Skin epidermis (tissue), 12 donors: ENCODE measurements at regions not wholly inside any gene's neighbourhood (a gene's known extent, or its start where the extent isn't known, plus 50 kb on each side); places are given as distances from the start of the nearest gene placed in this dataset.
"Not testable (repeated sequence)": the region's sequence is repeated elsewhere in the genome, so short reads cannot be mapped to it uniquely, and the experiment has no call there.

Experiments
- H3K27ac ChIP-seq, 21 experiments: fragments of 200-600 bp; sonication (generic) in 11 of 21; one replicate each; pipeline ENCODE4 v1.5.0; 2020; ENCODE audit warnings: mild to moderate bottlenecking in 3 of 21, inconsistent platforms in 2 of 21, moderate library complexity in 2 of 21
- H3K4me3 ChIP-seq, 7 experiments: fragments of 200-600 bp; sonication (generic) in 2 of 7; one replicate each; pipeline ENCODE4 v1.5.0; 2020; ENCODE audit warnings: inconsistent platforms in 2 of 7, mild to moderate bottlenecking in 2 of 7, moderate library complexity in 1 of 7

DNA sequence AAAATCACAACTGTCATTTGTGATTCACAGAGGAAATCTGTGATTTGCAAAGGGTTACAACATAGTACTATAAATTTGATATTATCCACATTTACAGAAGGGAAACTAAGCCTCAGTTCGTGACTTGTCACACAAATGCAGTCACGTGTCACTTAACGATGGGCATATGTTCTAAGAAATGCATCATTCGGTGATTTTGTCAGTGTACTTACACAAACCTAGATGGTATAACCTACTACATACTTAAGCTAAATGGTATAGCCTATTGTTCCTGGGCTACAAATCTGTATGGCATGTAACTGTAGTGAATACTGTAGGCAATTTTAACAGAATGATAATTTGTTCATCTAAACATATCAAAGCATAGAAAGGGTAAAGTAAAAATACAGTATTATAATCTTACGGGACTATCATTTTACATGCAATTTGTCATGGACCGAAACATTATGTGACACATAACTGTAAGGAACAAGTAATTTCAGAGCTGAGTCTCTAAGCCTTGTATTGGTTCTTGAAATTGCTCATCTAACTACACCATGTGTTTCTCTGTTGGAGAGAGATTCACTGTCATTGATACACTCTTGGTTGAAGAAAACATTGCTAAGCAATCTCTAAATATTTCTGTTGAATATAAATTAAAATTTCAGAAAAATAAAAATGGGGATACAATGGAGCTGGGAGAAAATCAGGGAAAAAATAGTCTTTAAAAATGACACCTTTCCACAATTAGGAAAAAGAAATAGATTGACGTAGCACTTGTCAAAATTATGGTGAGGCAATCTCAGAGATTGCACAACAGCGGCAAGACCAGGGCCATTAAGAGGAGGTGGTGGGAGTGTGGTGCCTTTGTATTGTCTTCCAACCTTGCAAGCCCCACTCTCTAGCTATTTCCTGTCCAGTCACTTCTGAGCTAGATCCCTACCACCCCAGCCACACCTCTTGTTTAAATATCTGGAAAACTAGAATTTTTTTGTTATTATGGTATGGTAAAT is 645.8 kb upstream of the TBL1XR1 start:
- H3K27ac ChIP-seq: no peak overlapping the region
- no peak overlapping the region for H3K4me3 ChIP-seq

GRCh38 chr3:177852001-177852807 is 654.9 kb upstream of the TBL1XR1 start:
- no peak overlapping the region for H3K27ac ChIP-seq
- H3K4me3 ChIP-seq: no peak overlapping the region

DNA sequence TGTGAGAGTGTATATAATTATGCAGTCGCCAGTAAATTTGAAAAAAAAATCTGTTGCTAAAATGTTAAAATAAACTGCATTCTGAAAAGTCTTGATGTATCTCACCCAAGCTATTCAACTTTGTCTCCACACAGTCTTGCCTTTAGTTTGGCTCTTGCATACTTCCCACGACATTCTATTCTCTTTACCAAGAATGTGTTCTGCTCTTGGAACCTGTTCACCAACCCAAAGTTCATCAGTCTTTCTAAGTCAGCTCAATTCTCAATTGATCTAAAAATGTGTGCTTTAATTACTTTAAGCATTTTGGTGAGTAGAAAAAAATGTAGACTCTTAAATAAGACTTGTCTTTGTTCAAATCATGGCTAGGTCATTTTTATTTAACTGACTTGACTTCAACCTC is 657.7 kb upstream of the TBL1XR1 start:
- no peak overlapping the region for H3K4me3 ChIP-seq

DNA sequence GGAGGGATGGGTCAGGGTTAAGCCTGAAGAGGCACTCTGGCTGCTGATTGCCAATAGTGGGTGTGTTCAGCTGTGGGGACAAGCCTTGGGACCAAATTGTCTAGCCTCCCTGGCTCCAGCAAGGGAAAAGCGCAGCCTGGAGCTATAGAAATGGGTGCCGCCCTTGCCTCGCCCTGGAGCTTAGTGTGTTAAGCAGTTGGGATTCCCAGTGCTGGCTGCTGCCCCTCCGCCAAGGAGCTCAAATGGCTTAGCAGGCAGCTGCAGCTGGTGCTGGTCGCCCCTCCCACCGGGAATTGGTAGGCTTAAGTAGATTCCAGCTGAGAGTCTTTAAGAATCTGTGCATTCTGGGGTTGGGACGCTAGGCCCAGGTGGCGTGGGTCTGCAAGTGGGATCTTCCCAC is 662.9 kb upstream of the TBL1XR1 start:
- no peak overlapping the region for H3K4me3 ChIP-seq
- H3K27ac ChIP-seq: no peak overlapping the region

More for the DNA sequence above, 657.7 kb upstream of the TBL1XR1 start:
- no peak overlapping the region for H3K27ac ChIP-seq

GRCh38 chr3:177862962-177863491 is 665.7 kb upstream of the TBL1XR1 start:
- Histone ChIP-seq H3K4me3 (no peak overlapping the region), H3K27ac (no peak overlapping the region)

DNA sequence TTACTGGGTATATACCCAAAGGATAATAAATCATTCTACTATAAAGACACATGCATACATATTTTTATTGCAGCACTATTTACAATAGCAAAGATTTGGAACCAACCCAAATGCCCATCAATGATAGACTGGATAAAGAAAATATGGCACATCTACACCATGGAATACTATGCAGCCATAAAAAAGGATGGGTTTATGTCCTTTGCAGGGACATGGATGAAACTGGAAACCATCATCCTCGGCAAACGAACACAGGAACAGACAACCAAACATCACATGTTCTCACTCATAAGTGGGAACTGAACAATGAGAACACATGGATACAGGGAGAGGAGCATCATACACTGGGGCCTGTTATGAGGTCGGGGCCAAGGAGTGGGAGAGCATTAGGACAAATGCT is 665.0 kb upstream of the KCNMB2 start:
- not testable (repeated sequence) for H3K27ac ChIP-seq, H3K4me3 ChIP-seq

DNA sequence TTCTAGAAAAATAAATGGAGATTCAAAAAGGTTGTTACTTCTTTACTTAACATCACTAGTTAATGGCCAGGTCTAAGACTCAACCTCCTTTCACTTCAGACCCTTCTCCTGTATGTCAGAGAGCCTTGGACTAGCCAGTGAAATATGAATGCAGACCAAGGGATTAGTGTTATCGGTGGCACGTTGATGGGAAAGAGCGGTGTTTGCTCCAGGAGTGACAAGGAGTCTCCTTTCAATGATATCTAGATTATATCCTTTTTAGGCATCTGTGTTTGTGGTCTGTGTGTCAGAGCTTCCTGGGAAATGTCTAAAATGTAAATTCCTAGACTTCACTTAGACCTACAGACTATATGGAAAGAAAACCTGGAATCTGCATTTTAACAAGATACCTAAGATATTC is 658.0 kb upstream of the KCNMB2 start:
- H3K4me3 ChIP-seq: no peak overlapping the region

DNA sequence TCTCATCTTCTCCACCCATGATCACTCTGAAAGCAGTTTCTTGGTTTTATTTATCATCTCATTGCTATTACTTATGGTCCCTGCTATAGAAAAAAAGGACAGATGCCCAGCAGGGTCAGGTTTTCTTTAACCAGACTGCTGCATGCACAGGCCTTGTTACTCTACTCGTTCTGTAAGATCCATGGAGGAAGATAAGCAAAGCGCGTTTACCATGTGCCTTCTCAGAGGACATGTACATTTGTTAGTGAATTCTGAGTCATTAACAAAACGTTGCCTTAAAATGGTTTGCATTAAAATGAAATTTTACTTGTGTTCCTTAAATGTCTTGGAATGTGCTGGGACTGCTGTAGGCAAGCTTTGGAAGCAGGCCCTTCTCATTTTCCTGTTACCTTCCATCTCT is 657.3 kb upstream of the KCNMB2 start:
- no peak overlapping the region for H3K27ac ChIP-seq
- H3K4me3 ChIP-seq: no peak overlapping the region

More for the DNA sequence above, 658.0 kb upstream of the KCNMB2 start:
- H3K27ac ChIP-seq: peak overlapping the region in 2 of 21 experiments; percentile 1 to 31

GRCh38 chr3:177881351-177881750 is 654.9 kb upstream of the KCNMB2 start:
- Histone ChIP-seq H3K4me3 (no peak overlapping the region), H3K27ac (no peak overlapping the region)

DNA sequence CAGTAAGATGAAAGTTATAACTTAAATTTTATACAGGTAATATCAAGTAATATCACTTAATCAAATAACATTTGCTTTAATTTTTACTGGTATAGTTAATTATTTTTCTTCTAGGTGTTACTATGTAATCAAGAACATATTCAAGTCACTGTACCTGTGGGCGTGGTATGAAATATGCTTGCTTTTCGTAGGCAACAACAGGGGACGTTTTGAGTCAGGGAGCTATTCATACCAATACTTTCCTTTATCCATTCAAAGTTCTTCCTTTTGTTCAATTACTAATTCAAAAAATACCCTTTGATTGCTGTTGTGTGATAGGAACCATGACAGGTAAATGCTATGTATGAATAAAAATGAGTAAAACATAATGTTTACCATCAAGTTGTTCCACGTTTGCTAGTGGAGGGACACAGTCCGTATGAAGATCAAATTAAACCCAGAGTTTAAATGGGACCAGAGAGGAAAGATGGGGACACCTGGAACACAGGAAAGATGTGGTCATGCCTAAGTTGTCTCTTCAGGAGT is 654.0 kb upstream of the KCNMB2 start:
- H3K27ac ChIP-seq: no peak overlapping the region

DNA sequence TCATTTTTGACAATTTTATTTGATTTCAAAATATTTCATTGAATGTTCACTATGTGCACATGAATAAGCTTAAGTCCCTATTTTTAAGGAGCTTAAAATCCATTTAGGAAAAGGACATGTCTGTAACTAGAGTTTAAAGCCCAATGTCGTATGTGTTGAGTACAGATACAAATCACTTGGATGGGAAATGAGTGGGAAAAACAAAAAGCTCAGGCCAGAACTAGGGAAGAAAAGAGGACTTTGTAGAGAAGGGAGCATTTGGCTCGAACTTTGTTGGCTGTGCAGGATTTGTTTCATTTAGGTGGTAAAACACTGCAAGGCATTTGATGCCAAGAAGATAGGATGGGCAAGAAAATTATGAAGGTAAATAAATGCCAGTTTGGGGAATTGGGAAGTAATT is 653.1 kb upstream of the KCNMB2 start:
- Histone ChIP-seq H3K27ac (no peak overlapping the region), H3K4me3 (no peak overlapping the region)

More for the DNA sequence above, 654.0 kb upstream of the KCNMB2 start:
- no peak overlapping the region for H3K4me3 ChIP-seq

DNA sequence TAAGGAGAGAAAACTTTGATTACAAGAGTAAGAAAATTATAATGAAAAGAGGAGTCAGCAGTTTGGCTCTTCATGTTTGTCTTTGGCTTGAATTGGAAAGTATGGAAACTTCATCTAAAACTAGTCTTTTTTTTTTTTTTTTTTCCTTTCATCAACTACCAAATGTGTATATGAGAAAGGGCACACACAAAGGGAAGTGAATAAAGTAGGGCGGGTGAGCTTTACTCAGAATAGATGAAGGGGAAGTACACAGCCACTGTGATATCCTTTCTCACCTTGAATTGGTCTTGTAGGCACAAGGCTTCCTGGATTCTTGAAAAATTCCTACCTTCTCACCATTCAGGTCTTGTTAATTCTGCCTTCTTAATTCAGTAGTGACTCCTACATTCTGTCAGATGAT is 652.3 kb upstream of the KCNMB2 start:
- no peak overlapping the region for H3K27ac ChIP-seq
- H3K4me3 ChIP-seq: no peak overlapping the region

DNA sequence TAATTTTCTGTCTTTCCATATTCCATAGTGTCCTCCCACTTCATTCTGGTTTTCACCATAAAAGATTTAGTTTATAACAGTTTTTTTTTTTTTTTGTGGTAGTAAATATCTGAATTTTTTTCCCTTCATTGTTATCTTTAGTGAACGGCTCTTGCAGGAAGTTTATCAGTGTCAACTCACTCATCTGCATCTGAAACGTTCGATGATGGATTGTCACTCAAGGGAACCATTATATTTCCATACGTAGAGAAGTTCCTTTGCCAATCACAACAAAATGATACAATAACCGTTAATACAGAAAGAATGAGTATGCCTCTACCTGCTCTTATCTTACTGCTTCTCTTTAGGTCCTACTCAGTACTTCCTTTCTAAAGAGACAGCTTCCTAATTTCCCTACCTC is 651.2 kb upstream of the KCNMB2 start:
- H3K27ac ChIP-seq: no peak overlapping the region
- H3K4me3 ChIP-seq: no peak overlapping the region

GRCh38 chr3:177886501-177886900 is 649.7 kb upstream of the KCNMB2 start:
- no peak overlapping the region for H3K4me3 ChIP-seq
- H3K27ac ChIP-seq: no peak overlapping the region

GRCh38 chr3:177887475-177887874 is 648.8 kb upstream of the KCNMB2 start:
- no peak overlapping the region for H3K27ac ChIP-seq
- H3K4me3 ChIP-seq: no peak overlapping the region

DNA sequence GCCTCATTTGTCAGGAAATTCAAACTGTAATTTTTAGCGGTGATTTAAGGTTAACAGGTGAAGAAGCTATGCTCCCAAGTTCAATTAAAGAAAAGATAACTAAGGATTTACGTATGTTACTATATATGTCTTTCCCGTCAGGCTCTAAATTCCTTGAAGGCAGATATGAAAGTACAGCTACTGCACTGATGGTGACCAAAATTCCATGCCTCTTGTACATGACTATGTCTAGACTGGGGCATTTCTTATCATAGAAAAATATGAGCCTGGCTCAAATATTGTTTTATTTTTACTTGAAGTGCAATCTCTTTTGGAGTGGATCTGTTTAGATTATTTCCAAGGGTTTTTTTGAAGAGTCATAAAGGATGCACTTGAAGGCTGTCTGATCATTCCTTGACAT is 647.1 kb upstream of the KCNMB2 start:
- Histone ChIP-seq H3K4me3 (no peak overlapping the region), H3K27ac (no peak overlapping the region)

DNA sequence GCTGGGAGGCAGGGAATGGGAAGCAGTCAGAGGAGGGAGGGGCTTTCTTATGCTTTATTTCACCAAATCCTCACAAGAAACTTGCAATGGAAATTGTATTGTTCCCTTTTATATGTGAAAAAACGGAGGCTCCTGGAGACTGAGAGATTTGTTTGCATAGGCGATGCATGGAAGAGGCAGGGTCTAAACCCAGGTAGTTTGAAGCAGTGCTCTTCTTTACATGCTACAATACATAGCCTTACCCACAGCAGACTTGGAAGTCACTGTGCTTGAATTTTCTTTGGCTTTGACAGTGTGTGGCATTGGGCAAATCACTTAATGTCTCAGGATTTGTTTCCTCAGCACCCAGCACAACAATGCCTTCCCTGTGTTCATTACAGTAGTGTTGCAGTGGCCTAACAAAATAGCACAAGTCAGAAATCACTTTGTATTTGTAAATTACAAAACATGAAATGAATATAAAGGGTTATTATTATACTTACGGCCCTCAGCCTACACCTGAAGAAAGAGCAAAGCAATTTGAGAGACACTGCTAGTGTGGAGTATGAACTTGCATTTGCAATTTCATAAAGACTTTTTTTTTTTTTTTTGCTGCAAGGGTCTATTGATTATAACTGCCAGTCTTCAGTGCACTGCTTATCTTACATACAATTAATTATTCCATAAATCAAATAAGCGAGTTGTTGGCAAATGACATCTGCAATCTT is 646.4 kb upstream of the KCNMB2 start:
- Histone ChIP-seq H3K27ac (no peak overlapping the region), H3K4me3 (no peak overlapping the region)

- no peak overlapping the region for H3K4me3 ChIP-seq
- H3K27ac ChIP-seq: no peak overlapping the region
These were observed 645.9 kb upstream of the KCNMB2 start for GRCh38 chr3:177890359-177890683.

GRCh38 chr3:177891569-177891968 is 644.7 kb upstream of the KCNMB2 start:
- H3K27ac ChIP-seq, H3K4me3 ChIP-seq: not testable (repeated sequence)

DNA sequence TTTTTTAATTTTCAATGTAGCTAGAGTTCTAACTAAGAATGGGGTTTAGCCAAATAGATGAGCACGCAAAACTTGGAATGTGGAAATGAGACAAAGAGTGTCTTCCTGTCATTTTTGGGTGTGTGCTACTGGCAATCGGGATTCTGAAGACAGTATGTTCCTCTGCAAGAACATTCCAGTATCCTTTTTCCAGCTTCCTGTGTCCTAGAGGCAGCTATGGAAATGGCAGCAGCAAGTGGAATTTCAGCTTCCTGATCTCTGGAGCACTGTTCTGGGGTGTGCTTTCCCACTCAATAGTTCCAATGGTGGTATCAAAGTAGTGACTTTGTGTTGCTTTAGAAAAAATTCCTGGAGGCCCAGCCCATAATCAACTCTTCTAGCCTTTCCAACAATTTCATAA is 642.9 kb upstream of the KCNMB2 start:
- no peak overlapping the region for H3K27ac ChIP-seq
- H3K4me3 ChIP-seq: no peak overlapping the region
